WTC11 (cell line): ENCODE measurements at regions not wholly inside any gene's neighbourhood (a gene's known extent, or its start where the extent isn't known, plus 50 kb on each side); places are given as distances from the start of the nearest gene placed in this dataset.

Experiments used
- ZNF121 ChIP-seq: sonication (generic); formaldehyde crosslinking; IDR thresholded peaks from 2 replicates; pipeline ENCODE4 v1.8.0; 2023; ENCODE audit warnings: missing genetic modification reagents
- TF ChIP-seq, protein P1 (sequence below): fragments of 200-600 bp; IDR thresholded peaks from 2 replicates; pipeline ENCODE4 v1.8.0; 2022; ENCODE audit warnings: antibody characterized with exemption

DNA sequence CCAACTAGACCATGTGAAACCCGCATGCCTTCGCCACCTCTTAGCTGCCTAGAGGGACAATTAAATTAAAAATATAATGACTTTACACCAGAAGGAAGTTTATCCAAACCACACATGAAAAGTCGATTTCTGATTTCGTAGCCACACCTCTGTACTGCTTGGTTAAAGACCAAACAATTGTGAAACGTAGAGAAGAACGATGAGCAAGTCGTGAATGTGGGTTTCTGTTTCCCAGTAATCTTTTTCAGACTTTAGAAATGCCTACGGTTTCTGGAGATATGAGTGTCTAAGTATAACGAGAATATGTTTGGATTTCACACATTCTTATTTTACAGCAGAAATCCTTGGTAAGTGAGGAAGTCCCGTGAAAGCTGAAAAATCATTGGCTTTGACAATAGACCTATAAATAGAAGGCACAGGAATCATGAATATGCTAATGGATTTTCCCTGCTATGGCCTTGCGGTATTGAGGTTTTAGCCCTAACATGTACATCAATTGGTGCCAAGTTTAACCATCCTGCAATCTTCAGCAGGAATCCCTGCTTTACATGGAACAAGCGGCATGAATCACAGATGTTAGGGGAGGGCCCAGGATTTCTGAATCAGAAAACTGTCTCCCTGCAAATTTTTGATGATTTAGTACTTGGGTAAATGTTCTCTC lies 105.6 kb downstream of the TTC32 start:
- TF ChIP-seq, protein P1, sequence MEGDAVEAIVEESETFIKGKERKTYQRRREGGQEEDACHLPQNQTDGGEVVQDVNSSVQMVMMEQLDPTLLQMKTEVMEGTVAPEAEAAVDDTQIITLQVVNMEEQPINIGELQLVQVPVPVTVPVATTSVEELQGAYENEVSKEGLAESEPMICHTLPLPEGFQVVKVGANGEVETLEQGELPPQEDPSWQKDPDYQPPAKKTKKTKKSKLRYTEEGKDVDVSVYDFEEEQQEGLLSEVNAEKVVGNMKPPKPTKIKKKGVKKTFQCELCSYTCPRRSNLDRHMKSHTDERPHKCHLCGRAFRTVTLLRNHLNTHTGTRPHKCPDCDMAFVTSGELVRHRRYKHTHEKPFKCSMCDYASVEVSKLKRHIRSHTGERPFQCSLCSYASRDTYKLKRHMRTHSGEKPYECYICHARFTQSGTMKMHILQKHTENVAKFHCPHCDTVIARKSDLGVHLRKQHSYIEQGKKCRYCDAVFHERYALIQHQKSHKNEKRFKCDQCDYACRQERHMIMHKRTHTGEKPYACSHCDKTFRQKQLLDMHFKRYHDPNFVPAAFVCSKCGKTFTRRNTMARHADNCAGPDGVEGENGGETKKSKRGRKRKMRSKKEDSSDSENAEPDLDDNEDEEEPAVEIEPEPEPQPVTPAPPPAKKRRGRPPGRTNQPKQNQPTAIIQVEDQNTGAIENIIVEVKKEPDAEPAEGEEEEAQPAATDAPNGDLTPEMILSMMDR = no peak
- no peak for TF ChIP-seq ZNF121 (CRISPR knock-in tag)
